ENCODE measurements at regions not wholly inside any gene's neighbourhood (a gene's known extent, or its start where the extent isn't known, plus 50 kb on each side); places are given as distances from the start of the nearest gene placed in this dataset.

DNA sequence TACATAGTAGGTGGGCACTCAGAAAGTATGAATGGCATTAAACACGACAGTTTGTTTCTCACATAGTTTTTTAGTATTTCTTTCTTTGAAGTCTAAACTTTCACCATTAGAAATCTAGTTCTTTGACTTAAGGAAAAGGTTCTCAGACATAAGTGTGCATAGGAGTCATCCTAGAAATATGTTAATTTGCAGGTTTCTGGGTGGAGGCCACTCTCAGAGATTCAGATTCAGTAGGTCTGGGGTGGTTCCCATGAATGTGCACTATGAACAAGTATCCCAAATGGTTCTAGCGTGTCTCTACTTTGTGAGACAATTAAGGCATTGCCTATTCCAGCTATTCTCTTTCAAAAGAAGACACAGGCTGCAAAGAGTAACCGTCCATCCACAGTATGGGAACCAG, 119.3 kb downstream of the NGF start:
- H3K9me3 ChIP-seq (ENCODE audit: control insufficient read depth, low read depth, low read length): no peaks in the 10 kb centered on the region
- no peak overlapping the region for H4K8ac ChIP-seq (replicated peaks; ENCODE audit: insufficient read length, low read depth, low read length)
- no peak overlapping the region for H3K9ac ChIP-seq (ENCODE audit: extremely low read depth, insufficient read length, low read length)
- Mint-ChIP-seq H3K9me3 (no peaks in the 10 kb centered on the region), H3K4me1 (peaks cover 24 to 29% of the 10 kb centered on the region in 2 experiments), H3K27ac (no peak overlapping the region), H3K36me3 (ENCODE audit: insufficient read depth in 1 of 3, low read depth in 3 of 3) (no peaks in the 10 kb centered on the region), H3K27me3 (ENCODE audit: low read depth) (no peaks in the 10 kb centered on the region), H3K4me3 (no peak overlapping the region)
- no peaks in the 10 kb centered on the region for H3K79me1 ChIP-seq (ENCODE audit: insufficient read depth, low read depth, low read length, poor library complexity, severe bottlenecking)
- no peak overlapping the region for H2BK20ac ChIP-seq (ENCODE audit: low read depth, low read length, poor library complexity, severe bottlenecking)
- no peak overlapping the region for H3K56ac ChIP-seq (ENCODE audit: insufficient read length, low read depth, low read length)
- no peak overlapping the region for H3K27ac ChIP-seq (ENCODE audit: insufficient read length, low read depth, low read length)
- peaks cover 10% of the 10 kb centered on the region; the same call in 1 of the 2 replicates for H3K4me1 ChIP-seq (ENCODE audit: insufficient read depth, low read length)
- H2AFZ ChIP-seq (ENCODE audit: low read length): no peak overlapping the region
- no peaks in the 10 kb centered on the region for H4K20me1 ChIP-seq (ENCODE audit: control insufficient read depth, insufficient read depth, insufficient read length)
- H3K4ac ChIP-seq (ENCODE audit: low read depth, low read length): no peak overlapping the region
- no peak overlapping the region for H3K4me2 ChIP-seq (ENCODE audit: insufficient read depth, insufficient read length, low read length)
- WGBS (ENCODE audit: extremely low coverage, insufficient read length, low lambda C conversion rate): no CpG with 5 or more reads among the region's 3 CpGs
- H3K79me2 ChIP-seq (ENCODE audit: insufficient read depth, low read length): no peaks in the 10 kb centered on the region
- no peak overlapping the region for H2BK12ac ChIP-seq (ENCODE audit: insufficient read length, low read depth, low read length)
- H4K91ac ChIP-seq (ENCODE audit: insufficient read length, low read depth, low read length): no peak overlapping the region
- H3K27me3 ChIP-seq (ENCODE audit: insufficient read depth, low read length): no peaks in the 10 kb centered on the region
- H3K14ac ChIP-seq (ENCODE audit: insufficient read depth, low read length): no peak overlapping the region
- no peak overlapping the region for H2BK120ac ChIP-seq (ENCODE audit: low read depth, low read length, poor library complexity, severe bottlenecking)
- no peak for DNase-seq
- no peak overlapping the region for H3K18ac ChIP-seq (ENCODE audit: insufficient read length, low read depth, low read length)
- no peak overlapping the region for H4K5ac ChIP-seq (ENCODE audit: insufficient read length, low read depth, low read length)
- TF ChIP-seq, protein P1, sequence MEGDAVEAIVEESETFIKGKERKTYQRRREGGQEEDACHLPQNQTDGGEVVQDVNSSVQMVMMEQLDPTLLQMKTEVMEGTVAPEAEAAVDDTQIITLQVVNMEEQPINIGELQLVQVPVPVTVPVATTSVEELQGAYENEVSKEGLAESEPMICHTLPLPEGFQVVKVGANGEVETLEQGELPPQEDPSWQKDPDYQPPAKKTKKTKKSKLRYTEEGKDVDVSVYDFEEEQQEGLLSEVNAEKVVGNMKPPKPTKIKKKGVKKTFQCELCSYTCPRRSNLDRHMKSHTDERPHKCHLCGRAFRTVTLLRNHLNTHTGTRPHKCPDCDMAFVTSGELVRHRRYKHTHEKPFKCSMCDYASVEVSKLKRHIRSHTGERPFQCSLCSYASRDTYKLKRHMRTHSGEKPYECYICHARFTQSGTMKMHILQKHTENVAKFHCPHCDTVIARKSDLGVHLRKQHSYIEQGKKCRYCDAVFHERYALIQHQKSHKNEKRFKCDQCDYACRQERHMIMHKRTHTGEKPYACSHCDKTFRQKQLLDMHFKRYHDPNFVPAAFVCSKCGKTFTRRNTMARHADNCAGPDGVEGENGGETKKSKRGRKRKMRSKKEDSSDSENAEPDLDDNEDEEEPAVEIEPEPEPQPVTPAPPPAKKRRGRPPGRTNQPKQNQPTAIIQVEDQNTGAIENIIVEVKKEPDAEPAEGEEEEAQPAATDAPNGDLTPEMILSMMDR (conservative IDR thresholded peaks at IDR 0.05): no peak
- H2BK15ac ChIP-seq (ENCODE audit: low read depth, low read length): no peak overlapping the region
- no peaks in the 10 kb centered on the region for H3K23me2 ChIP-seq (ENCODE audit: insufficient read length, low read depth, low read length, poor library complexity, severe bottlenecking)
- no peak overlapping the region for H3K23ac ChIP-seq (ENCODE audit: insufficient read length, low read depth, low read length)
- no peak overlapping the region for H3T11ph ChIP-seq (ENCODE audit: low read length)
- H2BK5ac ChIP-seq (ENCODE audit: insufficient read length, low read length): no peak overlapping the region
- no peak overlapping the region for H2AK5ac ChIP-seq (ENCODE audit: insufficient read length, low read length)
